Activated CD4-positive, alpha-beta memory T cell treated with anti-CD3 and anti-CD28 coated beads for 36 hours (primary cell): ENCODE measurements at regions not wholly inside any gene's neighbourhood (a gene's known extent, or its start where the extent isn't known, plus 50 kb on each side); places are given as distances from the start of the nearest gene placed in this dataset.

Experiments used
- CTCF ChIA-PET: fragments of 350-600 bp; sonication (Branson Sonifier 250); formaldehyde crosslinking; loops from one replicate; lab custom pipeline; 2021; ENCODE audit warnings: antibody characterized with exemption, inconsistent platforms; lab: Charles Lee
- POLR2A ChIA-PET: fragments of 350-600 bp; sonication (Branson Sonifier 250); formaldehyde crosslinking; loops from one replicate; lab custom pipeline; 2021; ENCODE audit warnings: antibody characterized with exemption; lab: Charles Lee
- DNase-seq: peaks from one replicate; pipeline ENCODE4 v3.0.0-alpha.2; 2020
- H3K27ac Mint-ChIP-seq: one replicate; pipeline ENCODE4 v1.8.0; 2021; ENCODE audit warnings: mixed read lengths
- H3K27me3 Mint-ChIP-seq: one replicate; pipeline ENCODE4 v1.8.0; 2021; ENCODE audit warnings: mixed read lengths
- H3K36me3 Mint-ChIP-seq: one replicate; pipeline ENCODE4 v1.8.0; 2021; ENCODE audit warnings: mixed read lengths
- H3K4me1 Mint-ChIP-seq: one replicate; pipeline ENCODE4 v1.8.0; 2021; ENCODE audit warnings: low read depth, mixed read lengths
- H3K4me3 Mint-ChIP-seq: one replicate; pipeline ENCODE4 v1.8.0; 2021; ENCODE audit warnings: mild to moderate bottlenecking, mixed read lengths
- H3K9me3 Mint-ChIP-seq: one replicate; pipeline ENCODE4 v1.8.0; 2021; ENCODE audit warnings: mixed read lengths
- intact Hi-C: fragments of 100-400 bp; cut with micrococcal nuclease; formaldehyde crosslinking; loops from one replicate; pipeline ENCODE4 v1.15.1; 2023

GRCh38 chr17:69870091-69870530 lies 204.9 kb upstream of the KCNJ16 start:
- H3K27ac Mint-ChIP-seq = no peak overlapping the region
- H3K9me3 Mint-ChIP-seq = peaks cover 12% of the 10 kb centered on the region
- no peak for DNase-seq
- H3K4me1 Mint-ChIP-seq = no peaks in the 10 kb centered on the region
- H3K36me3 Mint-ChIP-seq = no peaks in the 10 kb centered on the region
- H3K4me3 Mint-ChIP-seq = no peak overlapping the region
- ChIA-PET CTCF (no interaction called here), POLR2A (no interaction called here)
- intact Hi-C loops = no loop called here
- no peaks in the 10 kb centered on the region for H3K27me3 Mint-ChIP-seq

GRCh38 chr17:69870751-69871199 lies 204.2 kb upstream of the KCNJ16 start:
- Mint-ChIP-seq H3K27me3 (no peaks in the 10 kb centered on the region), H3K27ac (no peak overlapping the region), H3K36me3 (no peaks in the 10 kb centered on the region), H3K4me1 (no peaks in the 10 kb centered on the region), H3K9me3 (peaks cover 12% of the 10 kb centered on the region), H3K4me3 (no peak overlapping the region)
- intact Hi-C loops = no loop called here
- no peak for DNase-seq
- ChIA-PET CTCF (no interaction called here), POLR2A (no interaction called here)

DNA sequence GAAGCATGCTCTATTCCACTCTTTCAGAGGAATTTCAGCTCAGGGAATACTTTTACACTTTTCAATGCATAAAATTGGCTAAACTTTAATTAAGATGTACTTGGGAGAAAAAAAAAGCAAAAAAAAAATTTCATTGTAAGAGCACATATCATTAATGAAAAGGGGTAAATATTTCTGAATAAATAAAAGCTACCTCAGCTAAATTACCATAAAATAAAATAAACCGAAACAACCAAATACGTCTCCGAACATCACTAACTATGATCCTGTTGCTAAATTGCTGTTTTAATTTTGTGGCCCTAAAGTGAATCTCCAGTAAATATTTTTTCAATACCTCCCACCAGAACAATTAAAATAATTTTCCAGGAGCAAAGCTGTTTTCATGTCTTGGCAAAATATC lies 203.7 kb upstream of the KCNJ16 start:
- ChIA-PET CTCF (no interaction called here), POLR2A (no interaction called here)
- Mint-ChIP-seq H3K27me3 (no peaks in the 10 kb centered on the region), H3K36me3 (no peaks in the 10 kb centered on the region), H3K9me3 (peaks cover 12% of the 10 kb centered on the region), H3K4me1 (no peaks in the 10 kb centered on the region), H3K27ac (no peak overlapping the region), H3K4me3 (no peak overlapping the region)
- no peak for DNase-seq
- intact Hi-C loops = no loop called here

DNA sequence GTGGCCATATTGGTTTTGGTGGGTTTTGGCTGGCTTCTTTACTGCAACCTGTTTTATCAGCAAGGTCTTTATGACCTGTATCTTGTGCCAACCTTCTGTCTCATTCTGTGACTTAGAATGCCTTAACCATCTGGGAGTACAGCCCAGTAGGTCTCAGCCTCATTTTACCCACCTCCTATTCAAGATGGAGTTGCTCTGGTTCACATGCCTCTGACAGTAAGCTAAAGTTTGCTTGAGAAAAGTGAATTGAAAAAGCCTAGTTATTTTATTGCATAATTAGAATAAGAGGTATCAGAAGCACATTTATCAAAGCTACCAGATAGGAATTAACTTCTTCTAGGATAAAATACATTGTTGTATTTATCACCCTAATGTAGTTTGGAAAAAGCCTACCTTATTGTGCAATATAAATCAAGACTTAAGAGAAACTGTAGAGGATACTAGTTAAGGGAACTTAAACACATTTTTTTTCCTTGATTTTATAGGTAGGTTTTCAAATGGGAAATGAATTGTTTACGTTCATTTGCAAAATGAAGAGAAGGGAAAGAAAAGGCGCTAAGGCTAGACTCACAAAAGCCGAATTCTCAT lies 202.3 kb upstream of the KCNJ16 start:
- Mint-ChIP-seq H3K4me1 (no peaks in the 10 kb centered on the region), H3K36me3 (no peaks in the 10 kb centered on the region), H3K9me3 (peaks cover 10% of the 10 kb centered on the region), H3K4me3 (no peak overlapping the region), H3K27ac (no peak overlapping the region), H3K27me3 (no peaks in the 10 kb centered on the region)
- CTCF ChIA-PET = no interaction called here
- no peak for DNase-seq
- POLR2A ChIA-PET = no interaction called here
- intact Hi-C loops = no loop called here

DNA sequence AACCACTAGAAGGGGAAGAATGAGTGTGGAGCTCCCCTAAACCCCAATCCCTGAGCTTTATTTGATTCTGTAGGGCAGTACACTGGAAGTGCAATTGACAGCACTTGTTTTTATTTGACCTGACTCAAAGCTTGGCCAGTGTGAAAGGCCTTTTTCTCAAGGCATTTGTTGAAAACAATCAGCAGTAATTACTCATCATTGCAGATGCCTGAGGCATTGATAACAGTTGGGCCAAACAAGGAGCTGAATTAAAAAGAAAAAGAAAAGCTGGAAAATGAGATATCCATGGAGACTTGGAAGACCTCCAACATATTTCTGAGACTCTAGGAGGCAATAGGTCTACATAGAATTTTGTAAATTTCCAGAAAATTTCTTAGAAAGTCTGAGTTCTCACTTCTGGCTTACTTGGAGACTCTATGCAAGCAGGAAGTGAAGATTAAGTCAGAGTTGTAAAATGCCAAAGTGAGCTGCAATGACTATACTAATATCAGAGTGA lies 200.8 kb upstream of the KCNJ16 start:
- no peak for DNase-seq
- intact Hi-C loops = no loop called here
- POLR2A ChIA-PET = no interaction called here
- H3K9me3 Mint-ChIP-seq = peaks cover 2% of the 10 kb centered on the region
- H3K4me3 Mint-ChIP-seq = no peak overlapping the region
- CTCF ChIA-PET = no interaction called here
- H3K4me1 Mint-ChIP-seq = no peaks in the 10 kb centered on the region
- H3K27me3 Mint-ChIP-seq = no peaks in the 10 kb centered on the region
- no peak overlapping the region for H3K27ac Mint-ChIP-seq
- H3K36me3 Mint-ChIP-seq = no peaks in the 10 kb centered on the region

DNA sequence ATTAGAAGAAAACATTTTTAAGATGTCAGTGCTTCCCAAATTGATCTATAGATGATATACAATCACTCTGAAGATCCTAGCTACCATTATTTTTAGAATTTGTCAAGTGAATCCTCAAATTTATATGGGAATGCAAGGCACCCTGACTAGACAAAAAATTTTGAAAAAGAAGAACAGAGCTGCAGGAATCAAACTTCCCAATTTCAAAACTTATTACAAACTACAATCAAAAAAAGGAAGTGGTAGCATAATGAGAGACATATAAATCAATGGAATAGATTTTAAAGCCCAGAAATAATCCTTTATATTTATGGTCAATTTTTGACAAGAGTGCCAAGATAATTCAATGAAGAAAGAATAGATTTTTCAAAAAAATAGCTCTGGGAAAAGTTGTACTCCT lies 198.3 kb upstream of the KCNJ16 start:
- CTCF ChIA-PET = no interaction called here
- Mint-ChIP-seq H3K9me3 (no peaks in the 10 kb centered on the region), H3K4me1 (no peaks in the 10 kb centered on the region), H3K27ac (no peak overlapping the region), H3K4me3 (no peak overlapping the region), H3K27me3 (no peaks in the 10 kb centered on the region), H3K36me3 (no peaks in the 10 kb centered on the region)
- intact Hi-C loops = no loop called here
- POLR2A ChIA-PET = no interaction called here
- DNase-seq = no peak

GRCh38 chr17:69878661-69879060 lies 196.4 kb upstream of the KCNJ16 start:
- no peak overlapping the region for H3K27ac Mint-ChIP-seq
- DNase-seq = no peak
- H3K4me3 Mint-ChIP-seq = no peak overlapping the region
- H3K9me3 Mint-ChIP-seq = no peaks in the 10 kb centered on the region
- ChIA-PET CTCF (no interaction called here), POLR2A (no interaction called here)
- intact Hi-C loops = no loop called here
- no peaks in the 10 kb centered on the region for H3K36me3 Mint-ChIP-seq
- no peaks in the 10 kb centered on the region for H3K27me3 Mint-ChIP-seq
- no peaks in the 10 kb centered on the region for H3K4me1 Mint-ChIP-seq

DNA sequence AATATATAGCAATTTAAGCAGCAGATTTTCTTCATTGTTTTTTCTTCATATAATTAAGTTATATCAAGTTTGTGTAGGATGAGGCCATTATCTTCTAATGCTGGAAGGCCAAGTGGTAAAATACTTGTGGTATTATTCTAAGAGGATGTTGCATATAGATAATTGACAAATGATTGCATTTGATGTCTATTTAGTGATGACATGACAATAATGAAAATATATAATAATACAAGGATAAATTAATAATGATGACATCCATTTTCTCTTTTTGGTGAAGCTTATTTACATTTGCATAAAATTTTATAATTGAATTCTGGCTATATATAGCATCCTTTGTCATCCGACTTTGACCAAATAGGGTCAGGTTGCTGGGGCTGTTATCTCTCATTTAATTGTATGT lies 195.4 kb upstream of the KCNJ16 start:
- H3K4me3 Mint-ChIP-seq = no peak overlapping the region
- ChIA-PET POLR2A (no interaction called here), CTCF (no interaction called here)
- no peaks in the 10 kb centered on the region for H3K36me3 Mint-ChIP-seq
- intact Hi-C loops = no loop called here
- no peaks in the 10 kb centered on the region for H3K9me3 Mint-ChIP-seq
- H3K4me1 Mint-ChIP-seq = no peaks in the 10 kb centered on the region
- H3K27ac Mint-ChIP-seq = no peak overlapping the region
- no peaks in the 10 kb centered on the region for H3K27me3 Mint-ChIP-seq
- DNase-seq = no peak

DNA sequence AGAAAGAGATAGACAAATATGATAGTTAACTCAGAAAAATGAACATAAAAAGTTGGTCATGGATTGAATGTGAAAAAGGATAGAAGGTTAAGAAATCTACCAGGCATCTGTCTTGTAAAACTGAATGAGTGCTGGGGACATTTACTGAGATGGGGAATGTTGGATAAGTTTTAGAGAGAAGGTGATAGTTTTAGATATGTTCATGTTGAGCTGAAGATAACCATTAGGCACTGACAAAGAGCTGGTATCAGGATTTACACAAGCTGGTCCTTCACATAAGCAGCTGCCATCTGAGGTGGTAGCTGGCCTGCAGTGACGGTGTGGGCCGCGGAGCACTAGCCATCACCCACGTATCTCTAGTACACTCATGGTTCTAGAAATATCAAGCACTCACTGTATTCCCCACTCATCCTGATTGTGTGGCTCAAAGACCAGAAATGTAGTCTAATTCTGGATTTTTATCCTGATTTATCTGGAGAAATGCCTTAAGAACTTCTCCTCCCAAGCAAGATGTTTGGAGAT lies 194.4 kb upstream of the KCNJ16 start:
- Mint-ChIP-seq H3K4me1 (no peaks in the 10 kb centered on the region), H3K9me3 (no peaks in the 10 kb centered on the region), H3K36me3 (no peaks in the 10 kb centered on the region), H3K27ac (no peak overlapping the region), H3K27me3 (no peaks in the 10 kb centered on the region), H3K4me3 (no peak overlapping the region)
- ChIA-PET CTCF (no interaction called here), POLR2A (no interaction called here)
- intact Hi-C loops = no loop called here
- DNase-seq = no peak

GRCh38 chr17:69882281-69882680 lies 192.7 kb upstream of the KCNJ16 start:
- H3K36me3 Mint-ChIP-seq = no peaks in the 10 kb centered on the region
- no peaks in the 10 kb centered on the region for H3K9me3 Mint-ChIP-seq
- no peak overlapping the region for H3K4me3 Mint-ChIP-seq
- ChIA-PET POLR2A (no interaction called here), CTCF (no interaction called here)
- H3K4me1 Mint-ChIP-seq = no peaks in the 10 kb centered on the region
- no peak for DNase-seq
- H3K27ac Mint-ChIP-seq = no peak overlapping the region
- H3K27me3 Mint-ChIP-seq = no peaks in the 10 kb centered on the region
- intact Hi-C loops = no loop called here

- Mint-ChIP-seq H3K4me1 (no peaks in the 10 kb centered on the region), H3K9me3 (no peaks in the 10 kb centered on the region), H3K36me3 (no peaks in the 10 kb centered on the region), H3K4me3 (no peak overlapping the region), H3K27me3 (no peaks in the 10 kb centered on the region), H3K27ac (no peak overlapping the region)
- POLR2A ChIA-PET = no interaction called here
- DNase-seq = no peak
- intact Hi-C loops = no loop called here
- CTCF ChIA-PET = no interaction called here
Measured at GRCh38 chr17:69883120-69883519, 191.9 kb upstream of the KCNJ16 start.

GRCh38 chr17:69884356-69884755 lies 190.7 kb upstream of the KCNJ16 start:
- Mint-ChIP-seq H3K9me3 (no peaks in the 10 kb centered on the region), H3K27me3 (no peaks in the 10 kb centered on the region), H3K27ac (no peak overlapping the region), H3K4me3 (no peak overlapping the region), H3K4me1 (no peaks in the 10 kb centered on the region), H3K36me3 (no peaks in the 10 kb centered on the region)
- intact Hi-C loops = no loop called here
- no peak for DNase-seq
- ChIA-PET CTCF (no interaction called here), POLR2A (no interaction called here)

- CTCF ChIA-PET = no interaction called here
- H3K27ac Mint-ChIP-seq = no peak overlapping the region
- DNase-seq = no peak
- no peak overlapping the region for H3K4me3 Mint-ChIP-seq
- no peaks in the 10 kb centered on the region for H3K27me3 Mint-ChIP-seq
- intact Hi-C loops = no loop called here
- no peaks in the 10 kb centered on the region for H3K36me3 Mint-ChIP-seq
- POLR2A ChIA-PET = no interaction called here
- H3K4me1 Mint-ChIP-seq = no peaks in the 10 kb centered on the region
- no peaks in the 10 kb centered on the region for H3K9me3 Mint-ChIP-seq
Measured at GRCh38 chr17:69884846-69885245, 190.2 kb upstream of the KCNJ16 start.
